Non-pigmented ciliary epithelial cell (primary cell): ENCODE measurements at regions not wholly inside any gene's neighbourhood (a gene's known extent, or its start where the extent isn't known, plus 50 kb on each side); places are given as distances from the start of the nearest gene placed in this dataset.

Experiments used
- DNase-seq: peaks from one replicate; pipeline ENCODE4 v3.0.0-alpha.2; 2010; ENCODE audit warnings: low read depth

DNA sequence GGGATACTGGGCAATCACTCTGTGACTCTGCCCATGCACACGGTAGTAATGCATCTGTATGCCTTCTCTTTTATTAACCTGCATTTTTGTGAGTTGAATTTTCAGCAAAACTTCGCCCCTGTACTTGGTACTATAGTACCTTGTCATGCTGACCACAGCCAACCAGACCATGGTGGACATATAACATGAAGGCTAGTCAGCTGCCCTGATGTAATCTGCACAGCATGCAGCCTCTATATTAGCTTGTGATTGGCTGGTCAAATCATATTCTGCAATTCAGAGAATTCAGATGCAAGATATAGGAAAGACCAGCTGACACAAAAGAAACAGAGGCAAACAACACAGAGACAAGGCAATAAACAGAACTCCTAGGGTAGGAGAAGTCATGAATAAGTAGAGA, 200.9 kb upstream of the JARID2 start:
- DNase-seq: no peak

- no peak for DNase-seq
Measured at GRCh38 chr6:15046751-15047150, 199.1 kb upstream of the JARID2 start.

DNA sequence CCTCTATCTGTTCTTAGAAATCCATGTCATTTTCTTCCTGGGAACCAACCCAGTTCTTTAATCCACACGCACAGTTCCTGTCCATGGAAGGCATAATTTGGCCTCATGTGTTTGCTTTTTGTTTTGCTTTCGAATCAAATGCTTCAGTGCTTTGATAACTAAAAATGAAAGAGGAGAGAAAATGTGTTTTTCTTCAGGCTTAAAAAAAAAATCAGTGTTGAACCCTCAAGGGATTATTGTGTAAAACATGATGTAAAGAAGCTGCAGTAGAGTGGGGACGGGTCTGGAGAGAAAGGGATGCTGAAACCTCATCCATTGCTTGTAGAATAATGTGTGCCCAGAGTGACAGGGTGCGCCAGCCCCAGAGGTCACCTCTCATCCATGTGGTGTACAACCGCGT, 197.5 kb upstream of the JARID2 start:
- DNase-seq: no peak

DNA sequence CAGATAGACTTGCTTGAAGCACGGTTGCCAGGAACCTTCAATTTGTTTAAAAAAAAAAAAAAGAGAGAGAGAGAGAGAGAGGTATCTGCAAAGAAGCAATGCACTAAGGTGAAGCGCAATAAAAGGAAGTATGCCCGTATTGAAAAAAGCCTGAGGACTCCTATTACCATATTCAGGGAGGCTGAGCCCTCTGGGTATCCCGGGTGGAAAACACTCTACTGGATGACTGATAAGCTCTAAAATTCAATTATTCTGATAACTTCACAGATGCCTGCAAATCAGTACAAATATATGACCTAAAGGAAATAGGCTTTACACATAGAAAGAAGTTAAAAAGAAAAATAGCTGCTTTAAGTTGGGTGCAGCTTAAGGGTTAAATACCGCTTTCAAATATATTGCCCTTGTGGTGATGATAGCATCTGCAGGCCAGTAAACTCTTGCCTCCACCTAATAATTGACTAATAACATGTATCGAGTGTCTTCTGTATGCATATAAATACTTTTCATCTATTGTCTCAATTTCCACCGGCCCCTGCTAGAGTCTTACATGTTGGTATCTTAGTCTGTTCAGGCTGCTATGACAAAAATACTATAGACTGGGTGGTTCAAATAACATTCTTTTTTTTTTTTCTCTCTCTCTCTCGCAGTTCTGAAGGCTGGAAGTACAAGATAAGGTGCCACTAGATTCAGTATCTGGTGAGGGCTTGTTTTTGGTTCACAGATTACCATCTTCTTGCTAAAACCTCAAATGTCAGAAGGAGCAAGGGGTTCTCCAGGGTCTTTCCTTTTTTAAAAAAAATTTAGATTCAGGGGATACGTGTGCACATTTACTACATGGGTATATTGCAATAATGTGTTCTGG, 187.4 kb upstream of the JARID2 start:
- no peak for DNase-seq

DNA sequence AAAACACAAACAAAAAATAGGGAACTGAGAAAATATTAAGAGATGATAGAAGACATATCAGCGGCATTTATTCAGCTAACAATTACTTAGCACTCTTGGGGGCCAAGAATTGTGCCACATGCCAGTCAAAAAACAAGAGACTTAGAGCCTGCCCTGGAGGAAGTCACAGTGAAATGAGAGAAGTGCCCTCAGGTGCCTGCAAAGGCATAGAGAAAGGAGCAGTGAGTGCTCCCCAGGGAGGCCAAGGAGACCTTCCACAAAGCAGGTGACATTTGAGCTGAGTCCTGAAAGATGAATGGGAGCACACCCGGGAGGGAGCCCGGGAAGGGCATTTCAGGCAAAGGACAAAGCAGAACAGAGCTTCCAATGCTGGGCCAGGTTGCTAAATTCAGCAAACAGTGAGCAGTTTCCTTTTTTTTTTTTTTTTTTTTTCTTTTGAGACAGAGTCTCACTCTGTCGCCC, 184.7 kb upstream of the JARID2 start:
- DNase-seq: no peak

DNA sequence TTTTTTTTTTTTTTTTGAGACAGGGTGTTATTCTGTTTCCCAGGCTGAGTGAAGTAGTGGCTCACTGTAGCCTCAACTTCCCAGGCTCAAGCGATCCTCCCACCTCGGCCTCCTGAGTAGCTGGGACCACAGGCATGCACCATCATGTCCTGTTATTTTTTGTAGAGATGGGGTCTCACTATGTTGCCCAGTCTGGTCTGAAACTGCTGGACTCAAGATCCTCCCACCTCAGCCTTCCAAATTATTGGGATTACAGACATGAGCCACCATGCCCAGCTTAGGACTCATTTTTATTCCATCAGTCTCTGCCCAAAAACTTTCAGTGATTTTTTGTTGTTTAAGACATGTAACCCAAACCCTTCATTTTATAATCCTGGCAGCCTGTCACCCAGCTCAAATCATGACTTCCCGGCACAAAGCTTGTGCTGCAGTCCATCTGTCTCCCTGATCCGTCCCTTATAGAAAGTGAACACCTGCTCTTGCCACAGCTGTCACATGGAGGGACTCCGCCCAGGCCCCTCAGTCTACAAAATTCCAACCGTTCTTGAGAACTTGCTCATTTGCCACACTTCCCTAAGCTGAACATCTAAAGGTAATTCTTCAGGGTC, 183.9 kb upstream of the JARID2 start:
- DNase-seq: no peak

GRCh38 chr6:15062516-15063252, 183.2 kb upstream of the JARID2 start:
- DNase-seq: peak; percentile 99

GRCh38 chr6:15063253-15063853, 182.5 kb upstream of the JARID2 start:
- DNase-seq: no peak

- peak; percentile 23 for DNase-seq
Measured at GRCh38 chr6:15065261-15065989, 180.4 kb upstream of the JARID2 start.

DNA sequence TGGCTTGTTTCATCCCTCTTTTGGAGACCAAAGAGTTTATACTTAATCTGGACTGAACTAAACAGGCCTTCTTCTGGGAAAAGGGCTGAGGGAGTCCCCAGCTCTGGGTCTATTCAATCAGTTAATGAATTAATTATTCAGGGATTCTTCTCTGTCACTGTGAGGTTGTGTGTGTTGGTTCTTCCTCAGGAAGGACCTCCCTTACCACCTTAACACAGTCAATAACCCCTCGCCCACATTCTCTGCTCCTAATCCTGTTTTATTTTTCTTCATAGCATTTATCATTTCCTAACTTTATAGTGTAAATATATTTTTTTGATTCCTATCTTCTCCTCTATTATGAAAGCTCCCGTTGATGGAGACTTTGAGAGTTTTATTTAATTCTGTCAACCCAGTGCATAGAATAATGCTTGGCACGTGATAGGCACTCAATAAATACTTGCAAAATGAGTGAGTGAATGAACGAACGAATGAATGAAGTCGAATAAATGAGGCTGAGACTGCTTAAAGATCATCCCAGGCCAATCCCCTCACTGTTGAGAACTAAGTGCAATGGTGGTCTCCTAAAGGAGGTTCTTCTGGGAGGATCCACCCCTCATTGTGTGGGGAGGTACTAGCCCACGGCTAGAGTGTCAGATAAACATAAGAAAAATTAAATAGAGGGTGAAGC, 179.6 kb upstream of the JARID2 start:
- no peak for DNase-seq

DNA sequence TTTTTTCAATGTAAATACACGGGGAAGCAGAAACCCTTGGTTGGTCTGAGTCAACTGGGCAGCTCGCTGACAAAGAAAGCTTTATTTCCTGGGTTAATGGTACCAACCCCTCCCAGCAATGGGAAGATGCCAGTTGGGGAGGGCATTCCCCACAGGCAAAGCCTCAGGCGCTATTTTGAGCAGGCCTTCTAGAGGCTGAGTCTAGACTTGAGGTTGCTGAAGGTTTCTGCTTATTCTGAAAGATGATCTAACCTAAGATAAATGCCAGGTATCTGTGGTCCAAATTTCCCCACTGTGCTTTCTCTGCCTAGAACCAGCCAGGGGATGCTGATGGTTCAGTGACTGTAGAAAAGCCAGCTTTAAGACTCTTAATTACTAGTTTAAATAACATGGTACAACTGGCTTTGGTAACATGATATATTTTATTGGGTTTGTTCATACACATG, 172.5 kb upstream of the JARID2 start:
- DNase-seq: no peak

DNA sequence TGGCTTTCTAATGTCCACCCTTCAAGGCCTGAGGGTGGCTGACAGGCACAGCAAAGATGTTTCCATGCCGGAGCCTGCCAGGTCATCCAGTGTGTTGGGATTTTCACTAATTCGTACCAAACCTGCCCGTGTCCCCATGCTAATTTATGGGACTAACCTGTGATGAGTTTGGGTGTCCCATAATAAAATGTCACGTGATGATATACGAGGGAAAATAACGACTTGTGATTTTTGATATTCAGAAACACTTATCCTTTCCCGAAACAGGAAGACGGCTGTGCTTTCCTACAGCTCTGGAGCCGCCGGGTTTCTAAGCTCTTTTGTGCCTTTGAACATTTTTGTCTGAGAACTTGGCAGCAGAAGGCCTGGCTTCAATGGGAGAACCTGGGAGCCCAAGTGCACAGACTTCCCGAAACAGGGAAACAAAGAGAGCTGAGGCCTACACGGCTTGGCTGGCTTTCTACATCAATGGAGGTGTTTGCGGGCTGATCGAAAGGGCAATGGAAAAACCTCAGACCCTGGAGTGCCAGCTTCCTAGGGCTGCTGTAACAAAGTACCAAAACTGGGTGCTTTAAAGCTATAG, 171.9 kb upstream of the JARID2 start:
- DNase-seq: no peak

DNA sequence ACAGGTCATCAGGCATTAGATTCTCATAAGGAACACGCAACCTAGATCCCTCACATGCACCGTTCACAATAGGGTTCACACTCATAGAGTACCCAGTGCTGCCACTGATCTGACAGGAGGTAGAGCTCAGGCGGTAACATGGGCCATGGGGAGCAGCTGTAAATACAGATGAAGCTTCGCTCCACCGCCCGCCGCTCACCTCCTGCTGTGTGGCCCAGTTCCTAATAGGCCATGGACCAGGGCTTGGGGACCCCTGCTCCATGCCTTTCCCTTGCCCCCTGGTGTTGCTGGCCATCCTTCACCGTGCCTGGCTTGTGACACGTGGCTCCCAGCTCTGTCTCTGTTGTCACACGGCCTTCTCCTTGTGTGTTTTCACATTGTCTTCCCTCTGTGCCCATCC, 171.1 kb upstream of the JARID2 start:
- DNase-seq: no peak

- no peak for DNase-seq
Measured at GRCh38 chr6:15076565-15076964, 169.3 kb upstream of the JARID2 start.

- DNase-seq: peak; percentile 45
Measured at GRCh38 chr6:15077006-15077405, 168.9 kb upstream of the JARID2 start.

GRCh38 chr6:15077961-15078360, 167.9 kb upstream of the JARID2 start:
- DNase-seq: no peak

DNA sequence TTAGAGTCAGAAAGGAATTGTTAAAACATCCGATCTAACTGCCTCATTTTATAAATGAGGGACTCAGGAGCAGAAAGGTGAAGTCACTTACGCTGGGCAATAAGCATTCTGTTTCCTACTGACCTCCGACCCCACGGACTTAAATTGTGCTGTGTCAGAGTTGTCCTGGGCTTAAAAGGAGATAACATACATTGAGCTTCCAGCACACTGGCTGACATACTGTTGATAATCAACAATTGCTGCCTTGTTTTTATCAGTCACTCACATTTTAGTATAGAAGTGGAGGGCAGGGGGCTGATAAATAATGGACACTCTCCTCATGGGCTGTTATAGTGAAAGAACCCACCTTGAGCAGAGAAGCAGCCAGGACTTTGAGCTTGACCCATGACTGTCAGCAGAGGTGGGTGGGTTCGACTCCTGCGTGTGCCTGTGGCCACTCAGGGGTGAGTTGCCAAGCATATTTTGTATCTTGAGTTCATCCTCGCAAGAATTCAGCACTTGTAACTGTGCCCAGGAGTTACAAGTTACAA, 166.5 kb upstream of the JARID2 start:
- DNase-seq: no peak

DNA sequence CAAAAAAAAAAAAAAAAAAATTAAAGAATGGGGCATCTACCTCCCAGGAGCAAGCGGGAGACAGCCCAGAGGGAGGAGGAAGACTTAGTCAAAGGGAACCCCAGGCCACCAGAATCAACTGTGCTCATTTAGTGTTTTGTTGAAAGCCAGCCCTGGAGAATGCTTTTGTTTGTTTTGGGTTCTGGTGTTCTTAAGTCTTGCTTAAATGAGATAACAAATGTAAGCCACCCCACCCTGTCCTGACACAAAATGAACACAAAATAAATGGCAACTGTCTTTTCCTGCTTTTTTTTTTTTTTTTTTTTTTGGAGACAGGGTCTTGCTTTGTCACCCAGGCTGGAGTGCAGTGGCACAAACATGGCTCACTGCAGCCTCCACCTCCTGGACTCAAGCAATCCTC, 165.0 kb upstream of the JARID2 start:
- no peak for DNase-seq

GRCh38 chr6:15081447-15081846, 164.4 kb upstream of the JARID2 start:
- DNase-seq: no peak

- no peak for DNase-seq
Measured at GRCh38 chr6:15082708-15083107, 163.2 kb upstream of the JARID2 start.
